ENCODE measurements at regions not wholly inside any gene's neighbourhood (a gene's known extent, or its start where the extent isn't known, plus 50 kb on each side); places are given as distances from the start of the nearest gene placed in this dataset.

DNA sequence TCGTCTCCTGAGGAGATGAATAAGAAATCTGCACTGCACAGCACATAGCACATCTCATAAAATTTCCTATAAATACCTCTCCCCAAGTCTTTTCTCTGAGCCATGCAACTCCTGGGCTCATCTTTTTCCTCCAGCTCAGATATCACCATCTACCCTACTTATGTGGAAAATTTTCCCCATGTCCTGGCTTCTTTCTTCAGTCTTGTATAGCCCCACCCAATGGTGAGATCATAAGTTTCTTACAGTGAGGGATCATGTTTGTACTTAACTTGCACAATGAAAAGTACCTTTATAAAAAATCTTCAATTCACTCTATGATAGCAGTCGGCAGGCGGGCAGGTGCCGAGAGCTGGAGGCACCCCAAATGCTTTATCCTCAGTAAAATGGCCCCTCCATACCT lies 198.6 kb upstream of the S100G start:
- DNase-seq = no peak

DNA sequence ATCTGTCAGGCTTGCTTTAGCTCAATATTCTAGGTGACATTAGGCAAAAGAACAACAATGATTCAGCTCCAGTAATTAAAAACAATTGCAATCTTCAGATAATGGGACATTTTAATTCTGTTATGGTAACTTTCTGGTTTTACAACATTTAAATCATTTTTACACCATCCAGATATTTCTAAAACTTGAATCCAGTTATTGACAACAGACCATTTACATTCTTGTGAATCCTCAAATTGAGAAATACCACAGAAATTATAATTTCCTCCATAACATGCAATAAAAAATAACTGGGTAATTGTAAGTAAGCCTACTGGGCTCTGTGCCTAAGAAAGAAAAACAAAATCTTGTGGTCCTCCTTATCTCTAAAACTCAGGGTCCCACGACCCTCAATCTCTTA lies 195.0 kb upstream of the S100G start:
- no peak for DNase-seq

DNA sequence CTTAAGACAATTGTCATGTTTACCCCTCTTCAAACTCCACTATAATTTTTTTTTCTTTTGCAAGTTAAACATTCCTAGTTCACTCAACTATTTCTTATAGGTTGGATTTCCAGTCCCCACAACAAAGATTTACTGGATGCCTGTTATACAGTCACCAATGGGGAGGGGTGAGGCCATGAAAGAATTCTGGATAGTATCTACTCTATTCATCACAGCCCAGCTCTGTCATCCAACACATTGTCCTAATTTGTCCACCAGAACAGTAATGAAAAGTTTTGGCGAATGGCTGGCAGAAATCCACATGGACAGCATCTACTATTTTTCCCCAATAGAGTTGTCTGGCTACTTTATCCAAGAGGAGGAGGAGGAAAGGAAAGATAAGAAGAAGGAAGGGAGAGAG lies 192.7 kb upstream of the S100G start:
- no peak for DNase-seq

DNA sequence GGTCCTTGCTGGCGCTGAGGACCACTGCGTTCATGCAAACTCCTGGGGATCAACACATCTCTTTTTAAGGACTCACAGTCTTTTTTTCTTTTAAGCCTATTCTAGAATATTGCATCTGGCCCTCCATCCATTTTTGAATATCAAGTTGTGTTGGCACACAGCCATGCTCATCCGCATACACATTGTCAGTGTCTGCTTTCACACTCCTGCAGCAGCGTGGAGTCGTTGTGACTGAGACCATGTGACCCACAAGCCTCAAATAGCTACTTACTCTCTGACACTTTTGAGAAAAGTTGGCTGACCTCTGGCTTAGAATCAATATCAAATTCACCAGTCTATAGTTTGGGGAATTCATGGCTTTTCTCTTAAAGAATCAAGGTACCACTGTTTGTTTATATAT lies 191.8 kb upstream of the S100G start:
- no peak for DNase-seq

DNA sequence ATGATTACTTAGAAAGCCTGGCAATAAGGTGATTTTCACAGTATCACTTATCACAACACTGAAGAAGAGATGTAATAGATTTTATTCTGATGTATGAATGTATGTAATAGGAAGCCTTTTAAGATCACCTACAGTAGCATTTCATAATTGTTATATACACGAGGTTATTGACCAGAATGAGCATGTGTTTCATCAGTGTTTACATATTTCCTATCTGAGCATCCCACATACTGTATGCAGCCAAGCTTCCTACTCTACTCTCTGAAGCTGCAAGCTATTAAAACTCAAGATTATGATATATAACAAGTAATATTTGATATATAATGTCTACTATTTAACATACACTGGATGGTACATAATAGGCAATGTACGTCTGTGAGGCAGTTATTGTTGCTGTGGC lies 190.9 kb upstream of the S100G start:
- no peak for DNase-seq

DNA sequence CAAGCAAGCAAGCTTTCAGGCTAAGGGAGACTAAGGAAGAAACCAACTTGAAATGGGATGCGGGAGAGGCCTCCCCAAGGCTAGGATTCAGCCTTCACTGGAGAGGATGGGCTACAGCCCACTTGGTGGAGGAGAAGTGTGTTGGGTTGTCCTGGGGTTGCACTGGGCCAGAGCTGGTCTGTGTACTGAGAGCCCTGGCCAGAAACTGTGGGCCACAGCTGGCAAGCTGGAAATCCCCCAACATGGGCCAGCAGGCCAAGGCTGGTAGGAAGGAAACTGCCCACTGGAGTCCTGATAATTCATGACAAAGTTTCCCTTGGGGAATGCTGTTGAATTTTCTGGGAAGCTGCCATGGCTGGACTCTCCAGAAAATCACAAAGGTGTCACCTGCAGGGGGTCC lies 188.0 kb upstream of the S100G start:
- no peak for DNase-seq

DNA sequence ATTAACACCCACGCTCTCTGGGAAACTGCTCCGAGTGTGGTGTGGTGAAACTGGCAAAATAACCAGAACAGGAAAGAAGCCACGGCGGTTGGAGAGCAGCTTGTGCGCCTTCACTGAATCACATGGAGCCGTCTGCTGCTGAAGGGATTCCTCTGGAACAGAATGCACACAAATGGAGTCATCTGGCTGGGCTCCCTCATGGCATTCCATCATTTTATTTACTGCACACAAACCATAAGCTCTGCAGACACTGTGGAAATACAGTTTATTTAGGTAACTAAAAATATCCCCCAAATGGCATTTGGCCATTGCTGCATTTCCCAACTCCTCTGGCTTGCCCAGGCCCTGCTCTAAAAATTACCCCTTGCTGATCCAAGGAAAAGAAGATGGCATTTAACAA lies 187.0 kb upstream of the S100G start:
- DNase-seq = no peak

DNA sequence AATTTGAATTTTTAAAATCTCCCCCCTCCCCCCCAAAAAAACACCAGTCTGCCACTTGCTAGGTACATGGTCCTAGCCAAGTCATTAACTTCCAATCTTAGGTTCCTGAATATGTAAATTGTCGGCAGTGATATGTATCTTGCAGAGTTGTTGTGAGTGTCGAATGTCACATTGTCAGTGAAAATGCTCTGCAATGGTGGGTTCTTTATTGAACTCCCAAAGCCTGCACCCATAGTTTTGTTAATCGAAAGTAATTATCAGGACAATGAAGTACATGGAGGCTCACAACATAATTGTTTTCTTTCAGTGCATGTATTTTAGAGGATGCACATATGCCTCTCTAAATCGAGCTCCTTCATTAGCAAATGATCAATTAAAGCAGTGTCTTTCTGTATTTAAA lies 185.6 kb upstream of the S100G start:
- no peak for DNase-seq

DNA sequence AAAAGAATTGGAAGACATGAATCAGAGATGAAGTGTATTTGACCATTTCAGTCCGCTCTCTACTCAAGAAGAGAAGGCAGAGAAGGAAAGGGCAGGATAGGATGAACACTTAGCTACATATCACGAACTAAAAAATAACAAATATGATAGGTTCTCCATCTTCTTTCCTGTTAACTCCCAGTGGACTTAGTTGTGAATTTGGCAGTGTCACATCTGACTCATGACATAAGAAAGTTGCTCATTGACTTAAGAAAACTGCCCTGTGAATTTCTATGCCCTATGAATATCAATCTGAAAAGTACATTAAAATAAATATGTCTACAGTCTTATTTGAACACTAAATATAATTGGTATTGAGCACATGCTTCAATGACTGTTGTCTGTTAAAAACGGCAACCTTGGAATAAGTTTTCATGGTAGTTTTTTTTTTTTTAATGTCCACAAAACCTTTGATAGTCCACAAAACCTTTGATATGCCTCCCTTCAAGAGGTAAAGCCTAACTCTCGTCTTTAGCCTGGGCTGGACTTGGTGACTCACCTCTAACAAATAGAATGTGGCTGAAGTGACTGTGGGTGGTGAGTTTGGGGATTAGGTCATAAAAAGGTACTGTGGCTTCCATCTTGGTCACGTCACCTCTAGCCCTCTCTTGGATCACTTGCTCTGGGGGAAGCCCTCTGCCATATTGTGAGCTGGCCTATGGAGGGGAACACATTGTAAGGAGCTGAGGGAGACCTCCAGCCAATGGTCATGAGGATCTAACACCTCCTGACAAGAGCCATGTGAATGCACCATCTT lies 184.7 kb upstream of the S100G start:
- DNase-seq = no peak

DNA sequence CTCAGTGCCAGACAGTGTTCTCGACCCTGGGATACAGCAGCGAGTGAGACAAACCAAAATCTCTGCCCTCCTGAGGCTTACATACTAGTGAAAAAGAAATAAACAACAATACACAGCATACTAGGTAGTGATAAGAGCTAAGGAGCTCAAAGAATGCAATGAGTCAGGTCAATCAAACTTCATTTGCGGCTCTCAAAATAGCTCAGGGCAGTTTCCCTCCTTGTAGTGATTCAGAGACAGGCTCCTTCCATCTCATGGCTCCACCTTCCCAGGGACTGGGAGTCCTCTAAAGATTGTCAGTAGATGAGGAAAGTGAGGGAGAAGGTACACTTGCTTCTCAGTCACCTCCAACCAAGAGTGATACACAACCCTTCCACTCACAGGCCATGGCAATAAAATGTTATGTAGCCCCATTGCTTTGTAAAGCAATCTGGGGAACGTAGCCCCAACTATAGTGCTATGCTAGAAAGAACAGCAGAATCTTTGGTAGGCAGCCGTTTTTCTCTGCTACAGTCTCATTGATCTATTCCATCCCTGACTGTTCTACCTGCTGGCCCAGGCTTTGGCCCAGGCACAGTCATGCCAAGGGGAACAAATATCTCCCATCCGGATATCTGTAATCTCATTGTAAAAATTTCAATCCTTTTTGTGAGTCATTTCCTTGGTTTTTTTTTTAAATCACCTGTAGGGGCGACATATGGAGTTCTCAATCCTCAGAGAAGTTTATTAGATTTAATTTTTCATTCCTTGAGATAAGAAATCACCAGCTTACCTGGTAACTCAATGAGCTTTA lies 183.1 kb upstream of the S100G start:
- DNase-seq = no peak

DNA sequence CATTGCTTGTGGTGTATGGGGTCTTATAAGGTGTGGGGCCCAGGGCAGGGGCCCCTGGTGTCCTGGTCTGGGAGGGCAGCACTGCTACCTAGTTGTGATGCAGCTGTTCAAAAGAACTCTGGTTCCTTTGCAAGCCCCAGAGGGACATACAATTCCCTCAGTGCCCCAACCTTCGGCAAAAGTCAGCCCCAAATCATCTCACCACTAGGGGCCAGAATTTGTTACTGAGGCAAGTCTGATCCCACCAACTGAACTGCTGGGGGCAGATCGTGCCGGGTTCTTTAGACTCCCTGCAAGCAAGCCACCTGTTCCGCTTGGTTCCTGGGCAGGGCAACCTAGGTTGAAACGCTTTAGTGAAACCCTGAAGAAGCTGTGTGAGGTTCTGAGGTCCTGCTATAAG lies 180.1 kb upstream of the S100G start:
- DNase-seq = no peak

DNA sequence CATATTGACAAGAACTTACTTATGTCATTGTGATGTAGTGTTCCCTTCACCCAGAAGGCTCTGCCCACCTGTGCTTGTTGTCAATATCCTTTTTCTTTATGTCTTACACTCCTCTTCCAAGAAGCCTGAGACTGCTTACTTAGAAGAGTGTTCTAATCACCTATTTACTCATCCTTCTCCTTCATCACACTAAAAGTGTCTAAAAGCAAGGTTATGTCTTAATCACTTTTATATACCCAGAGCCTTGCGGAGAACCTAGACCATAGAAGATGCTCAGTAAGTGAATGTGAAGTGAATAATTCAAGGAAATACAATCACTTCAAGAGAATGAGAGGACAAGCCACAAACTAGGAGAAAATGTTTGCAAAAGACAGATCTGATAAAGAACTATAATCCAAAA lies 177.6 kb upstream of the S100G start:
- DNase-seq = no peak

DNA sequence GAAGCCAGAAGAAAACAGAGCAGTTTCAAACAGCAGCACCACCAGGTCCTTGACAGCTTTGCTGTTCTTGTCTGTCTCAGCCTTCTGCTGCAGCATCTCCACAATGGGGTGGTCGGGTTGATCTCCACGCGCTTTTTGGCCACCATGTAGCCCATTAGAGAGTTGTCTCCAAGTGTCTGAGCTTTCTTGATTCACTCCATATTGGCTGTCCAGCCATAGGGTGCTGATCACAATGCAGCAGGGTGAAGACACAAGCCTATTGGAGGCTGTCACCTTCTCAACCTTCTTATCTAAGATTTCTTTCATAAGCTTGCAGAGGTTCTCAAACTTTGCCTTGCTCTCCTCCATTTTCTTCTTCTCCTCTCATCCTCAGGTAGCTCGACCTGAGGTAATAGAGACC lies 175.4 kb upstream of the S100G start:
- DNase-seq = no peak

DNA sequence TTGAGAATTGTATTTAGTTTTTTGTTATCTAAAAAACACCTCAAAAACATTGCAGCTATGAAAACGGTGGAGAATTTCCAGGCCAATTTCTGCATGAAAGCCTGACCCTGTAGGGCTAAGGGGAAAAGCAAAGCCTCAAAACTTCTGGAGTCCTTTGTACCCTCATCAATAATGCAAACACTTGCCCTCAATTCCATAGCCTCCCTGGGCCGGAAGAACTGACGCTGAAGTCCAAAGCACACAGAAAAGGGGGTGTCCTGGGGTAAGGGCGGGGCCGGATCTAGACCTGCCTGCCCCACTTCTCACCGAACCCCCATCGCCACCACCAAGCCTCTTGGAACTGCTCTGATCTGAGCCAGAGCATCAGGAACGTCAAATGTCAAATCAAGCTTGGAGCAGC lies 173.9 kb upstream of the S100G start:
- DNase-seq = no peak

DNA sequence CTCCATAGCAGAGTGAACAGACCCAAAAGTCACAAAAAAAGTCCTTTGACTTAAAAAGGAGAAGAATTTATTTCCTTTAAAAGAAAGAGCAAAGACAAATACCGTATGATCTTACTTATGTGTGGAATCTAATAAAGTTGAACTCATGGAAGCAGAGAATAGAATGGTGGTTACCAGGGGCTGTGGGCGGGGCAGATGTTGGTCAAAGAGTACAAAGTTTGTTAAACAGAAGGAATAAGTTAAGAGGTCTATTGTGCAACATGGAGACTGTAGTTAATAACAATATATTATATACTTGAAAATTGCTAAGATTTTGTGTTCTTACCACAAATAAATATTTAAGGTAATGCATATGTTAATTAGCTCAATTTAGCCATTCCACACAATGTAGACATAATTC lies 173.3 kb upstream of the S100G start:
- no peak for DNase-seq

DNA sequence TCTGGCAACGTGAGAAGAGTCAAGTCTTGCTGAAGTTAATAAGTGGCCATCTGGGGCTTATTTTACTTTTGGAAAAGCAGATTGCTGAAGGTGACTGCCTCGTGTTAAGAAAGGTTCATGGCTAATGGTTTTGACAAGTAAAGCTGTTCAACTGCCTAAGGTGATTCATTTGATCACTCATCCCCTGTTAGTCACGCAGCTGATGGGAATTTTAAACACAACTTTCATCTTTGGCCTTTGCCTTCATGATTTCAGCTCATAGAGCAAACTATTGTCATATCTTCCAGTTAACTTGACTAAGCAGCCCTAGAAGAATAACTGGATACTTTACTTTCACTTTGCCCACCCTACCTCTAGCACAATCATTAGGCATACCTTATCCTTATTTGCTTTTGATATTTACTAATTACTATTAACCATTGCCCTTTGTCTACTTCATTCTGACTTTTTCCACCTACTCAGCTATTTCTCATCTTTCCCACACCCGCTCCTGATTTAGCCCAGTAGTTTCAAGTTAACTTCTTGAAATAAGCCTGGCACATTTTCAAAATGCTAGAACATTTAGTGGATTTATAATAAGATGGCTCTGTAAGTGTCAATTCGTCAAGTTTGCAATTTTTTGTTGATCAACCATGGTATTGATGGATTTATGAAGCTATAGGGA lies 170.6 kb upstream of the S100G start:
- no peak for DNase-seq

DNA sequence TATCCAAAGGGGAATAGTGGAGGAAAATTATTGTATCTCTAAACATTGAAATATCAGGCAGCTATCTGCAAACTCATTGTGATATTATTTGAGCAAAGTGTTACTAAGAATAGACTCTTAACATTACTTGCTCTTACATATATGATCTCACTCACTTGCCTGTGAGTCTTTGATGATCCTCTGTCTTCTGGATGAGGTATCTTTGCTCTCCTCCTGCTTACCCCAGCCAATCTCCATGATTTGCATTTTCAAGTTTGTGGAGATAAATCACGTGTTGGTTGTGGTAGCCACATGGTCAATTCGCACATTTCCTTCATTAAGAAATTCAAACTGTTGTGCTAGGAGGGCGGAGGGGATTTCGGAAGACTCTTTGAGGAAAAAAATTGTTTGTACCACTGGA lies 169.9 kb upstream of the S100G start:
- DNase-seq = no peak

DNA sequence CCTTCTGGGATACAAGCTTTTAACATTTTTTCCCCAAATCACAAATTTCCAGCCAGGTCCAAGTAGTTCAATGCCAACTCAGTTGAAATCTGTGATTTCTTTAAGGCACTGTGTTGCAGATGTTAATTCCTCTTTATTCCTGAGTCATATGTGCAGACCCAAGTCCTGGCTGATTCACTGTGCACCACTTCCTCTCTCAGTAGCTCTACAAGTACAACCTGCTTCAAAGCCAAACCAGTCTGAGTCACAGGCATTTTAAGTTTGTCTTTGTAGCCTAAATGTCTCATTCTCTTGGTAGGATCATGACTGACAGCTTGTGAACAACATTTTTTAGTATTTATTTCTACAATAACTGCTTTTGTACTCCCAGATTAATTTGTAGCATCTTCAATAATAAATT lies 165.6 kb upstream of the S100G start:
- no peak for DNase-seq

DNA sequence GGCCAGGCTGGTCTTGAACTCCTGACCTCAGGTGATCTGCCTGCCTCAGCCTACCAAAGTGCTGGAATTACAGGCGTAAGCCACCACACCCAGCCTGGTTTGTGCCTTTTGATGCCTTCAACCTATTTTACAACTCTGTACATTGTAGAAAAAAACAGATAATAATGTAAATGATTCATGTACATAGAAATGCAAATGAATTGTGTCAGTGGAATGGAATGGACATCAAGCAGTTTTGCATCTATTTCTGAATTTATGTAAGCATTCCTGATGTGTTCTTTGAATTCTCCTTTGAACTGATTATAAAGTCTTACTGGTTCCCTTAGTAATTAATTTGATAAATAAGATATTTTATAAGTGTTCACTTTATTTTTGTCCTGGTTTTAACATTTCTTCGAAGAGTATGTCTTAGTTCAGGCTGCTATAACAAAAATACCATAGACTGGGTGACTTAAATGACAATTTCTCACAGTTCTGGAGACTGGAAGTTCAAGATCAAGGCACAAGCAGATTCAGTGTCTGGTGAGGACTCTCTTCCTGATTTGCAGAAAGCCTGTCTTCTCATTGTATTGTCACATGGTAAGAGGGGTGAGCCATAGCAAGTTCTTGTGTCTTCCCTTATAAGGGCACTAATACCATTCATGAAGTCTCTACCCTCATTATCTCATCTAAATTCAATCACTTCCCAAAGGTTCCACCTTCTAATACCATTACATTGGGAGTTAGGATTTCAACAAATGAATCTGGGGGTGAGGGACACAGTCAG lies 162.2 kb upstream of the S100G start:
- DNase-seq = no peak

DNA sequence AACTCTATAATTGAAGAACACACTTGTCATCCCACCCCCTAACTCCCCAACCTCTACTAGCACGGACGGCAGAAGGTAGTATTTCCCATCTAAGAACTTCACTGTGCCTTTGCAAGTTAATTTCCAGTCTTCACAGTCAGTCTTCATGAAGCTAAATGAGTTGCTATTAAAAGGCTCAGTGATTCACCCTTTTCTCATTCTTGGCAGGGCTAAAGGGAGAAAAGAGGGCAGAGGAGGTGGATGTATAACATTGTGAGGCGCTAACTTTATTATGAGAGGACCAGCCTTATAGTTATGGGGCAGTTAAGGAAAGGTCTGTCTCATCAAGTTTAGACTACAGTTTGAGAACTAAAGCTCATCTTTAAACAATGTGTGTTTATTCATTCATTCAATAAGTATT lies 161.0 kb upstream of the S100G start:
- no peak for DNase-seq

DNA sequence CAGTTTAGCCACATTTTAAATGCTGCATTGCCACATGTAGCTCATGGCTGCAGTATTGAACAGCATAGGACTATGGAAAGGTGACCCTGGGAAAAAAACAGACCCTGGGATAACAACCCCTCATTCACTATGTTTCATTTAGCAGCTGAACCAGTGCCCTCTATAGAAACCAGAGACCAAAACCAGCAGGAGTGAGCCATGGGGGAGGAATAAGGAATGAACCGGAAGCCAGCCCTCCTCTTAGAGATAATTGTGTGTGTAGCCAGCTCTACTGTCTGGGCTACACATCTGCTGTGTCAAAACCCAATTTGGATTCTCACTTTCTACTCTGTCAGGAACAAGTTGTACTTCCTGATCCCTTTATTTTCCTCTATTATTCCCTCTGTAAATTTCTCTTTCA lies 158.5 kb upstream of the S100G start:
- no peak for DNase-seq

DNA sequence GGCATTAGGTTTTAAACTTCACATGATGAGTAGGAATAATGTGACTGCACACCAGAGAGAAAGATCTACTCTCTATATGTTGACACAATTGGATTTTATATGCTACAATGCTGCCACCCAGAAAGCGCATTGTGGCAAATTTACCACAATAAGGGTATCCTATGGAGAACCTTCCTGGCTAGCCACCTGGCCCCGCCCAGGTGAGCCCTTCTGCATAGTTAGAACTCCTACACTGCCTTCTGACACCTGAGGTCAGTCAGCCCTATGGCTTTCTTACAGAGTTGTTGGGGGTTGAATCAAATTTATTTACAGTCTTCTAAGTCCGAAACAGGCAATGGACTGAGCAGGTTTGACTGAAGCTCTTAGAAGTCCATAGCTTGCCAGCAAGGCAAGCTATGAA lies 153.8 kb upstream of the S100G start:
- DNase-seq = no peak
